ENCODE measurements at regions not wholly inside any gene's neighbourhood (a gene's known extent, or its start where the extent isn't known, plus 50 kb on each side); places are given as distances from the start of the nearest gene placed in this dataset.

GRCh38 chr13:84571264-84571663, 689.0 kb upstream of the SLITRK1 start:
- Histone ChIP-seq H3K9ac (ENCODE audit: low read depth, low read length) (no peak overlapping the region), H4K8ac (ENCODE audit: low read depth in 2 of 2, low read length in 2 of 2) (no peak overlapping the region), H3K23ac (ENCODE audit: low read depth, low read length) (no peak overlapping the region), H2BK120ac (ENCODE audit: low read depth, low read length) (no peak overlapping the region), H3K18ac (ENCODE audit: low read depth, low read length) (no peak overlapping the region), H3K9me1 (ENCODE audit: insufficient read depth, low read length) (no peaks in the 10 kb centered on the region), H2AK9ac (replicated peaks; ENCODE audit: low read depth, low read length, poor library complexity) (no peak overlapping the region), H3K4ac (ENCODE audit: low read depth, low read length) (no peak overlapping the region), H2BK15ac (ENCODE audit: low read depth, low read length) (no peak overlapping the region), H4K5ac (ENCODE audit: low read depth, low read length) (no peak overlapping the region), H2AK5ac (ENCODE audit: low read depth, low read length) (no peak overlapping the region), H4K20me1 (ENCODE audit: insufficient read depth, low read length) (no peaks in the 10 kb centered on the region), H3K4me1 (ENCODE audit: control insufficient read depth, insufficient read depth, low read length) (no peaks in the 10 kb centered on the region), H3K36me3 (ENCODE audit: control insufficient read depth, insufficient read depth, low read length) (no peaks in the 10 kb centered on the region), H3K4me3 (ENCODE audit: insufficient read depth, low read depth, low read length) (no peak overlapping the region), H2BK20ac (ENCODE audit: low read depth, low read length) (no peak overlapping the region), H3K14ac (replicated peaks; ENCODE audit: low read depth, low read length) (no peak overlapping the region), H3K79me1 (ENCODE audit: low read depth in 1 of 2, low read length in 2 of 2) (no peaks in the 10 kb centered on the region), H2BK5ac (ENCODE audit: low read depth, low read length, poor library complexity, severe bottlenecking) (no peak overlapping the region), H3K4me2 (ENCODE audit: low read depth, low read length) (no peak overlapping the region), H4K91ac (ENCODE audit: insufficient read depth, low read depth, low read length) (no peak overlapping the region), H3K27ac (ENCODE audit: insufficient read depth, low read length) (no peak overlapping the region), H3K56ac (ENCODE audit: extremely low read depth, insufficient read depth, low read length) (no peak overlapping the region), H3K9me3 (ENCODE audit: control insufficient read depth, insufficient read depth, low read length) (no peaks in the 10 kb centered on the region), H3K27me3 (ENCODE audit: control insufficient read depth, insufficient read depth, low read length) (no peaks in the 10 kb centered on the region), H2AFZ (replicated peaks; ENCODE audit: low read length, poor library complexity) (no peak overlapping the region)
- dilution Hi-C loops (cut with HindIII; ENCODE audit: low sequenced_read_pairs, unreplicated experiment), result no loop called here
- peak; percentile 0 for DNase-seq
- BruUV-seq (replicated peaks), result no TSS peak
- in situ Hi-C loops (cut with MboI; ENCODE audit: low sequenced_read_pairs), result no loop called here
- CTCF ChIA-PET, result interaction anchor here (0.6 kb wide), 1 partner anchor 143 kb away, joined by 3 read pairs; no protein-coding TSS in a partner anchor
- POLR2A ChIA-PET (ENCODE audit: unreplicated experiment), result no interaction called here
- intact Hi-C loops (cut with micrococcal nuclease), result no loop called here
- no peak for ATAC-seq (ENCODE audit: low read depth)
- no CpG with 5 or more reads among the region's 3 CpGs for WGBS, 2 experiments (ENCODE audit: extremely low coverage in 2 of 2, insufficient read length in 1 of 2)
- TF ChIP-seq NFE2L2 (IDR thresholded peaks at IDR 0.05; ENCODE audit: low read depth, low read length) (no peak), BHLHE40 (IDR thresholded peaks at IDR 0.05; ENCODE audit: low read depth, low read length) (no peak), MAFK (IDR thresholded peaks at IDR 0.05; ENCODE audit: low read depth, low read length) (no peak), CEBPB (IDR thresholded peaks at IDR 0.05; ENCODE audit: low read depth, low read length) (no peak), RAD21 (IDR thresholded peaks at IDR 0.05; ENCODE audit: low read length) (no peak), SMC3 (IDR thresholded peaks at IDR 0.05; ENCODE audit: low read depth, low read length) (no peak), CHD1 (IDR thresholded peaks at IDR 0.05; ENCODE audit: low read depth, low read length) (no peak), MXI1 (IDR thresholded peaks at IDR 0.05; ENCODE audit: borderline replicate concordance, low read depth, low read length) (no peak), RCOR1 (IDR thresholded peaks at IDR 0.05; ENCODE audit: insufficient replicate concordance, low read length) (no peak), FOS (IDR thresholded peaks at IDR 0.05; ENCODE audit: low read depth, low read length) (no peak), MAZ (IDR thresholded peaks at IDR 0.05; ENCODE audit: borderline replicate concordance, low read depth, low read length) (no peak), CTCF (conservative IDR thresholded peaks at IDR 0.05; ENCODE audit: low read depth, low read length) (no peak), RFX5 (IDR thresholded peaks at IDR 0.05; ENCODE audit: low read depth, low read length) (no peak), ELK1 (IDR thresholded peaks at IDR 0.05; ENCODE audit: borderline replicate concordance, low read depth, low read length) (no peak), USF2 (IDR thresholded peaks at IDR 0.05; ENCODE audit: low read depth, low read length) (no peak), POLR2A (IDR thresholded peaks at IDR 0.05; ENCODE audit: low read depth, low read length) (no peak)

Measured in IMR-90 (cell line).